ENCODE measurements at regions not wholly inside any gene's neighbourhood (a gene's known extent, or its start where the extent isn't known, plus 50 kb on each side); places are given as distances from the start of the nearest gene placed in this dataset.

DNA sequence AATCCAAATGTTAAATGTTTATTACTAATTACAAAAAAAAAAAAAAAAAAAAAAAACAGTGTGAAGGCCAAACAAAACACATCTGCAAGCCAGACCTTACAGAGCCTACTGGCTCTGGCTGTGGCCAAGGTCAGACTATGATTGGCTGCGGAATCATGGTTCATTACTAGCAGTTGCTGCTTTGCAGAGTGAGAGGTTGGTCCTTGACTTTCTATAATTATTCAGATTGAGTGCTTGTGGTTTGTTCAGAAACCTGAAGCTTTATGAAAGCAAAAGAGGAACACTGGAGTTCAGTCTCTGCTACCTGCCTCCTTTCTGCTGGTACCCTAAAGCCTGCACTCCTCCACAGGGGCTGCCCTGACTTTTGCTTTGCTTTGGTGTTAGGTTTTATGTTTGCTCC lies 550.9 kb downstream of the BCL11B start:
- Histone ChIP-seq H3K36me3 (ENCODE audit: control insufficient read depth, insufficient read depth, low read length) (no peaks in the 10 kb centered on the region), H3K4me3 (replicated peaks; ENCODE audit: low read depth, low read length) (no peak overlapping the region), H3K27me3 (replicated peaks; ENCODE audit: control insufficient read depth, insufficient read depth, low read length) (no peaks in the 10 kb centered on the region)
- no peak for DNase-seq (ENCODE audit: extremely low read depth, insufficient read length)
- TF ChIP-seq, protein P1, sequence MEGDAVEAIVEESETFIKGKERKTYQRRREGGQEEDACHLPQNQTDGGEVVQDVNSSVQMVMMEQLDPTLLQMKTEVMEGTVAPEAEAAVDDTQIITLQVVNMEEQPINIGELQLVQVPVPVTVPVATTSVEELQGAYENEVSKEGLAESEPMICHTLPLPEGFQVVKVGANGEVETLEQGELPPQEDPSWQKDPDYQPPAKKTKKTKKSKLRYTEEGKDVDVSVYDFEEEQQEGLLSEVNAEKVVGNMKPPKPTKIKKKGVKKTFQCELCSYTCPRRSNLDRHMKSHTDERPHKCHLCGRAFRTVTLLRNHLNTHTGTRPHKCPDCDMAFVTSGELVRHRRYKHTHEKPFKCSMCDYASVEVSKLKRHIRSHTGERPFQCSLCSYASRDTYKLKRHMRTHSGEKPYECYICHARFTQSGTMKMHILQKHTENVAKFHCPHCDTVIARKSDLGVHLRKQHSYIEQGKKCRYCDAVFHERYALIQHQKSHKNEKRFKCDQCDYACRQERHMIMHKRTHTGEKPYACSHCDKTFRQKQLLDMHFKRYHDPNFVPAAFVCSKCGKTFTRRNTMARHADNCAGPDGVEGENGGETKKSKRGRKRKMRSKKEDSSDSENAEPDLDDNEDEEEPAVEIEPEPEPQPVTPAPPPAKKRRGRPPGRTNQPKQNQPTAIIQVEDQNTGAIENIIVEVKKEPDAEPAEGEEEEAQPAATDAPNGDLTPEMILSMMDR (IDR thresholded peaks at IDR 0.05; ENCODE audit: insufficient read depth, low read length, poor library complexity, severe bottlenecking) = no peak

DNA sequence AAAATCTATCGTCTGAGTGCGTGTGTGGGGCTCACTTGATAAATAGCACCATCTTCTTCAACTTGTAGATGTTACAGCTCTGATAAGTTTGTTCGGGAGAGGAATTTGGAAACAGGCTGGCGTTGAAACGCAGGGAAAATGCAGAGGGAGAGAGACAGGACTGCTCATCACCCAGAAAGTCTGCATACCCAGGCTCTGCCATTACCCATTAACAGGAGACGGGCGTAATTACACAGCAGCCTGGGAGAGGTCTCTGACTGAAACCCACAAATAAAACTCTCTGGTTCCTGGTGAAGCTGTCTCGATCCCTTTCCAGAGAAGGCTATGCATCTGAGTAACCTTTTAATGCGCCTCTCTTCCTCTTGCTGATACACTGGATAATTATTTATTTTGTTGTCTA lies 547.3 kb downstream of the BCL11B start:
- Histone ChIP-seq H3K27me3 (replicated peaks; ENCODE audit: control insufficient read depth, insufficient read depth, low read length) (no peaks in the 10 kb centered on the region), H3K36me3 (ENCODE audit: control insufficient read depth, insufficient read depth, low read length) (no peaks in the 10 kb centered on the region), H3K4me3 (replicated peaks; ENCODE audit: low read depth, low read length) (no peak overlapping the region)
- TF ChIP-seq, protein P1 (IDR thresholded peaks at IDR 0.05; ENCODE audit: insufficient read depth, low read length, poor library complexity, severe bottlenecking) = no peak
- DNase-seq (ENCODE audit: extremely low read depth, insufficient read length) = no peak

DNA sequence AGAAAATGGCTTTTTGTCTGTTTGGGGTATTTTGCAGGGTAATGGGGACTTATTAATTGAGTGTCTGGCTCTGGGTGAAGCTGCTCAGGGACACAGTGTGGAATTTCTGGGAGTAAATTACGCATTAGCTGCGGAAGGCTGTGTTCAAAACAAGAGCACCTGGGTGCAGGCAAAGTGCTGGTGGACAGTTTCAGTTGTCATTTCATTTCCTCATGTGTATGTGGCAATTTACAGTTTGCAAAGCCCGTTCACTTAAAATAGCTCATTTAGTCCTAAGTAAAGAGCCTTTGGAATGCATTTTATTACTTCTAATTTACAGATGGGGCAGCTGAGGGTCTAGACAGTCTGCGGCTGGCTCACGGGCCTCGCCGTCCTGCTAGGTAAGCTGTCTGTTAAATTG lies 546.8 kb downstream of the BCL11B start:
- Histone ChIP-seq H3K4me3 (replicated peaks; ENCODE audit: low read depth, low read length) (no peak overlapping the region), H3K27me3 (replicated peaks; ENCODE audit: control insufficient read depth, insufficient read depth, low read length) (no peaks in the 10 kb centered on the region), H3K36me3 (ENCODE audit: control insufficient read depth, insufficient read depth, low read length) (no peaks in the 10 kb centered on the region)
- TF ChIP-seq, protein P1 (IDR thresholded peaks at IDR 0.05; ENCODE audit: insufficient read depth, low read length, poor library complexity, severe bottlenecking) = no peak
- no peak for DNase-seq (ENCODE audit: extremely low read depth, insufficient read length)

DNA sequence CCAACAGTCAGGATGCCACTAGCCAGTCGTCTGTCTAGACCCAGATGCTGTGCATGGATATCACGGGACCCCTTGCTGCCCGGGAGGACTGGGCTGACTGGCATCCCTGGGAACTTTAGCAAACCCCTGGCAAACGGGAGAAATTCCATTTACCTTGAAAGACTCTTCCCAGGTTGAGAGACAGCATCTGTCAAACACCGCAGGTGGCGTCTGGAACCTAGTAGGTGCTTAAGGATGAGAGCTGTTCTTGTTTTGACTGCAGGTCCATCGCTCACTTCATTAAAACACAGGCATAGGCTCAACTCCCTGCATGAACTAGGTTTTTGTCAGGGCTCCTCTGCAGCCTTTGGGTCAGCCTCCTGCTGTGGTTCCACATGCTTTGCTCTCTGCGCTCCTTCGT lies 546.3 kb downstream of the BCL11B start:
- no peaks in the 10 kb centered on the region for H3K27me3 ChIP-seq (replicated peaks; ENCODE audit: control insufficient read depth, insufficient read depth, low read length)

DNA sequence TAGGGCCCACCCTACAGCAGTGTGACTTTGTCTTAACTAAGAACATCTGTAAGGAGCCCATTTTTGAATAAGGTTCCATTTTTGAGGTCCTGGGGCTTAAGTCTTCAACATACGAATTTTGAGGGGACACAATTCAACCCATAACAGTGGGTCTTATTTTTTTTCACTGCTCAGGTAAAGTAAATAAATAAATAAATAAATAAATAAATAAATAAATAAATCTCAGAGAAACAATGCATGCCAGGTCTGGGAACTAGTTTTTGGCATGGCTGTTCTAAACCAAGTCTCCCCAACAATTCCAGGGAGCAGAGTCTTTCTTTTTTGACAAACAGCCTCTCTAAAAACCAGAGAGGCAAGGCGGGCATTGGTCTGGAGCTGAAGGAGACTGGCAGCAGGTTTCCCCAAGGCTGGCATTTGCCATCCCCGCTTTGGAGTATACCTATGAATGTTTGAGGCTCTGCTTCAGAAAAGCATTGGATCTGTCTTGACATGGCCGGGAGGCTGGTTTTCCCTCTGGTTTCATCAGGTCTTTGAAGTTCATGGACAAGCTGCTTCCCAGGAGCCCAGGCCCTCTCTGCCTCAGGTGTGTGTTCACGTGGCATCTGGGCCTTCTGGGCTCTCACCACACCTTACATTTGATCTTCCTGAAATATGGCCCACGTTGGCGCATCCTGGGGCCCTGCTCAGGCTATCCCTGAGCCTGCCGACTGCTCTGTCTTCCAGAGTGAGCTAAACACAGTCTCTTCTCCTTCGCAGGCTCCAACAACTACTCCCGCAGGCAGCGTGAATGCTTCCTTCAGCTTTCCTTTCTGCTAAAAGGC lies 545.2 kb downstream of the BCL11B start:
- H3K36me3 ChIP-seq (ENCODE audit: control insufficient read depth, insufficient read depth, low read length) = no peaks in the 10 kb centered on the region
- no peaks in the 10 kb centered on the region for H3K27me3 ChIP-seq (replicated peaks; ENCODE audit: control insufficient read depth, insufficient read depth, low read length)
- H3K4me3 ChIP-seq (replicated peaks; ENCODE audit: low read depth, low read length) = no peak overlapping the region
- no peak for DNase-seq (ENCODE audit: extremely low read depth, insufficient read length)
- TF ChIP-seq, protein P1 (IDR thresholded peaks at IDR 0.05; ENCODE audit: insufficient read depth, low read length, poor library complexity, severe bottlenecking) = no peak

More for the DNA sequence above, 546.3 kb downstream of the BCL11B start:
- no peak overlapping the region for H3K4me3 ChIP-seq (replicated peaks; ENCODE audit: low read depth, low read length)
- no peak for DNase-seq (ENCODE audit: extremely low read depth, insufficient read length)
- H3K36me3 ChIP-seq (ENCODE audit: control insufficient read depth, insufficient read depth, low read length) = no peaks in the 10 kb centered on the region
- TF ChIP-seq, protein P1 (IDR thresholded peaks at IDR 0.05; ENCODE audit: insufficient read depth, low read length, poor library complexity, severe bottlenecking) = no peak

All from GM06990 (cell line).